IMR-90 (cell line): ENCODE measurements at regions not wholly inside any gene's neighbourhood (a gene's known extent, or its start where the extent isn't known, plus 50 kb on each side); places are given as distances from the start of the nearest gene placed in this dataset.

Source experiments
- ATAC-seq: fragments of 200-7000 bp; cut with Tn5 transposase; 2 replicates; pipeline ENCODE4 v1.9.1; 2020; ENCODE audit warnings: low read depth, mild to moderate bottlenecking, moderate library complexity
- BruUV-seq: library from RNA; stranded (reverse); fragments of 400-500 nt; replicated peaks from 2 replicates; lab custom pipeline; 2021; lab: Mats Ljungman, UMichigan
- CTCF ChIA-PET: fragments of 300-600 bp; formaldehyde crosslinking; extraction: SDS; loops from one replicate; lab custom pipeline; 2021; ENCODE audit warnings: antibody characterized with exemption; lab: Yijun Ruan, JAX
- POLR2A ChIA-PET: fragments of 300-600 bp; sonication (Branson Sonifier 250); formaldehyde crosslinking; loops from one replicate; lab custom pipeline; 2022; ENCODE audit warnings: antibody characterized with exemption; ENCODE audit not compliant: unreplicated experiment; lab: Charles Lee
- DNase-seq: peaks from one replicate; pipeline ENCODE4 v3.0.0; 2013
- H2AFZ ChIP-seq: replicated peaks from 2 replicates; pipeline ENCODE3; 2013; ENCODE audit warnings: low read length, mild to moderate bottlenecking; ENCODE audit not compliant: poor library complexity
- H2AK5ac ChIP-seq: 2 replicates; pipeline ENCODE4 v1.6.1; 2013; ENCODE audit warnings: low read depth, low read length, inconsistent platforms
- H2AK9ac ChIP-seq: replicated peaks from 2 replicates; pipeline ENCODE3; 2013; ENCODE audit warnings: mild to moderate bottlenecking, low read depth, low read length, moderate library complexity; ENCODE audit not compliant: poor library complexity
- H2BK120ac ChIP-seq: 2 replicates; pipeline ENCODE4 v1.6.1; 2013; ENCODE audit warnings: low read depth, low read length, inconsistent platforms
- H2BK15ac ChIP-seq: 3 replicates; pipeline ENCODE4 v1.6.1; 2013; ENCODE audit warnings: low read depth, low read length, inconsistent platforms
- H2BK20ac ChIP-seq: 2 replicates; pipeline ENCODE4 v1.6.1; 2013; ENCODE audit warnings: low read depth, mild to moderate bottlenecking, inconsistent platforms, low read length, moderate library complexity
- H2BK5ac ChIP-seq: 2 replicates; pipeline ENCODE4 v1.6.1; 2013; ENCODE audit warnings: mild to moderate bottlenecking, low read depth, low read length, inconsistent platforms; ENCODE audit not compliant: poor library complexity, severe bottlenecking
- H3K14ac ChIP-seq: replicated peaks from 2 replicates; pipeline ENCODE4 v1.6.1; 2013; ENCODE audit warnings: low read depth, low read length, inconsistent platforms
- H3K18ac ChIP-seq: 2 replicates; pipeline ENCODE4 v1.6.1; 2013; ENCODE audit warnings: low read depth, low read length, control low read depth
- H3K23ac ChIP-seq: 2 replicates; pipeline ENCODE4 v1.6.1; 2013; ENCODE audit warnings: low read depth, low read length, inconsistent platforms
- H3K27ac ChIP-seq: 2 replicates; pipeline ENCODE4 v1.5.1; 2013; ENCODE audit warnings: mild to moderate bottlenecking, control low read depth, low read length; ENCODE audit not compliant: insufficient read depth
- H3K27me3 ChIP-seq: 2 replicates; pipeline ENCODE4 v1.6.1; 2013; ENCODE audit warnings: low read length; ENCODE audit not compliant: control insufficient read depth, insufficient read depth
- H3K36me3 ChIP-seq: 2 replicates; pipeline ENCODE4 v1.6.1; 2013; ENCODE audit warnings: low read length, mixed read lengths; ENCODE audit not compliant: control insufficient read depth, insufficient read depth
- H3K4ac ChIP-seq: 2 replicates; pipeline ENCODE4 v1.6.1; 2013; ENCODE audit warnings: low read depth, low read length, inconsistent platforms
- H3K4me1 ChIP-seq: 2 replicates; pipeline ENCODE4 v1.6.1; 2013; ENCODE audit warnings: low read length, mixed read lengths; ENCODE audit not compliant: control insufficient read depth, insufficient read depth
- H3K4me2 ChIP-seq: 2 replicates; pipeline ENCODE4 v1.6.1; 2013; ENCODE audit warnings: low read depth, mild to moderate bottlenecking, control low read depth, low read length, moderate library complexity
- H3K4me3 ChIP-seq: 2 replicates; pipeline ENCODE4 v1.5.1; 2013; ENCODE audit warnings: low read depth, mild to moderate bottlenecking, control low read depth, low read length, moderate library complexity; ENCODE audit not compliant: insufficient read depth
- H3K56ac ChIP-seq: 2 replicates; pipeline ENCODE4 v1.6.1; 2013; ENCODE audit warnings: low read length, inconsistent platforms; ENCODE audit not compliant: insufficient read depth; ENCODE audit errors: extremely low read depth
- H3K79me1 ChIP-seq, 2 experiments: 2 replicates each; pipeline ENCODE4 v1.6.1; 2013; ENCODE audit warnings: low read length in 2 of 2, inconsistent platforms in 1 of 2, low read depth in 1 of 2
- H3K9ac ChIP-seq: 2 replicates; pipeline ENCODE4 v1.6.1; 2013; ENCODE audit warnings: low read depth, low read length, control low read depth
- H3K9me1 ChIP-seq: 2 replicates; pipeline ENCODE4 v1.6.1; 2013; ENCODE audit warnings: low read length, inconsistent platforms; ENCODE audit not compliant: insufficient read depth
- H3K9me3 ChIP-seq: 2 replicates; pipeline ENCODE4 v1.6.1; 2013; ENCODE audit warnings: low read length; ENCODE audit not compliant: control insufficient read depth, insufficient read depth
- H4K20me1 ChIP-seq: 2 replicates; pipeline ENCODE4 v1.6.1; 2013; ENCODE audit warnings: low read length, inconsistent platforms; ENCODE audit not compliant: insufficient read depth
- H4K5ac ChIP-seq: 2 replicates; pipeline ENCODE4 v1.6.1; 2013; ENCODE audit warnings: mild to moderate bottlenecking, low read depth, low read length, control low read depth
- H4K8ac ChIP-seq, 2 experiments: 2 replicates each; pipeline ENCODE4 v1.6.1; 2013; ENCODE audit warnings: low read depth in 2 of 2, low read length in 2 of 2, control low read depth in 1 of 2, inconsistent platforms in 1 of 2
- H4K91ac ChIP-seq: 2 replicates; pipeline ENCODE4 v1.6.1; 2013; ENCODE audit warnings: low read depth, low read length, inconsistent platforms; ENCODE audit not compliant: insufficient read depth
- BHLHE40 ChIP-seq: fragments of 150-350 bp; IDR thresholded peaks from 2 replicates; pipeline ENCODE4 v1.6.1; 2016; ENCODE audit warnings: mild to moderate bottlenecking, low read depth, low read length
- CEBPB ChIP-seq: IDR thresholded peaks from 2 replicates; pipeline ENCODE4 v1.6.1; 2012; ENCODE audit warnings: low read depth, low read length, improper control_type of control experiment
- CHD1 ChIP-seq: IDR thresholded peaks from 2 replicates; pipeline ENCODE4 v1.6.1; 2012; ENCODE audit warnings: low read depth, low read length, improper control_type of control experiment
- CTCF ChIP-seq: conservative IDR thresholded peaks from 2 replicates; pipeline ENCODE4 v1.5.1; 2012; ENCODE audit warnings: mild to moderate bottlenecking, low read depth, low read length, improper control_type of control experiment
- ELK1 ChIP-seq: fragments of 150-350 bp; IDR thresholded peaks from 2 replicates; pipeline ENCODE4 v1.6.1; 2016; ENCODE audit warnings: low read depth, mild to moderate bottlenecking, low read length, moderate library complexity, borderline replicate concordance
- FOS ChIP-seq: fragments of 150-350 bp; IDR thresholded peaks from 2 replicates; pipeline ENCODE4 v1.6.1; 2016; ENCODE audit warnings: low read depth, low read length
- MAFK ChIP-seq: IDR thresholded peaks from 2 replicates; pipeline ENCODE4 v1.6.1; 2012; ENCODE audit warnings: low read depth, low read length, improper control_type of control experiment
- MAZ ChIP-seq: IDR thresholded peaks from 2 replicates; pipeline ENCODE4 v1.6.1; 2012; ENCODE audit warnings: low read depth, mild to moderate bottlenecking, low read length, improper control_type of control experiment, moderate library complexity, borderline replicate concordance
- MXI1 ChIP-seq: IDR thresholded peaks from 2 replicates; pipeline ENCODE4 v1.6.1; 2012; ENCODE audit warnings: low read depth, mild to moderate bottlenecking, low read length, moderate library complexity, borderline replicate concordance
- NFE2L2 ChIP-seq: fragments of 150-350 bp; IDR thresholded peaks from 2 replicates; pipeline ENCODE4 v1.6.1; 2016; ENCODE audit warnings: low read depth, mild to moderate bottlenecking, low read length
- POLR2A ChIP-seq: IDR thresholded peaks from 2 replicates; pipeline ENCODE4 v1.6.1; 2012; ENCODE audit warnings: mild to moderate bottlenecking, low read depth, low read length
- RAD21 ChIP-seq: IDR thresholded peaks from 2 replicates; pipeline ENCODE4 v1.6.1; 2012; ENCODE audit warnings: low read length, improper control_type of control experiment
- RCOR1 ChIP-seq: IDR thresholded peaks from 2 replicates; pipeline ENCODE4 v1.6.1; 2012; ENCODE audit warnings: mild to moderate bottlenecking, low read length, improper control_type of control experiment; ENCODE audit not compliant: insufficient replicate concordance
- RFX5 ChIP-seq: IDR thresholded peaks from 2 replicates; pipeline ENCODE4 v1.8.0; 2012; ENCODE audit warnings: low read depth, mild to moderate bottlenecking, low read length, moderate library complexity
- SMC3 ChIP-seq: fragments of 150-350 bp; IDR thresholded peaks from 2 replicates; pipeline ENCODE4 v1.6.1; 2016; ENCODE audit warnings: low read depth, mild to moderate bottlenecking, antibody characterized with exemption, low read length, moderate library complexity
- USF2 ChIP-seq: fragments of 150-350 bp; IDR thresholded peaks from 2 replicates; pipeline ENCODE4 v1.6.1; 2017; ENCODE audit warnings: mild to moderate bottlenecking, antibody characterized with exemption, low read length, low read depth
- dilution Hi-C: fragments of 300-500 bp; cut with HindIII; formaldehyde crosslinking; loops from one replicate; pipeline ENCODE4 v1.14.3; 2018; ENCODE audit warnings: low sequenced_read_pairs; ENCODE audit not compliant: unreplicated experiment
- in situ Hi-C: fragments of 300-500 bp; cut with MboI; formaldehyde crosslinking; loops from 3 replicates; pipeline ENCODE4 v1.14.3; 2019; ENCODE audit warnings: low sequenced_read_pairs, inconsistent platforms, mixed read lengths
- intact Hi-C: fragments of 100-400 bp; cut with micrococcal nuclease; formaldehyde crosslinking; loops from 2 replicates; pipeline ENCODE4 v1.10.0; 2022

GRCh38 chrX:35442421-35442820, 355.7 kb upstream of the MAGEB16 start:
- H3K4me2 ChIP-seq, result no peak overlapping the region
- H2BK5ac ChIP-seq, result no peak overlapping the region
- no peaks in the 10 kb centered on the region for H3K79me1 ChIP-seq
- no peak overlapping the region for H3K9ac ChIP-seq
- no peaks in the 10 kb centered on the region for H4K20me1 ChIP-seq
- H3K18ac ChIP-seq, result no peak overlapping the region
- no peak overlapping the region for H4K5ac ChIP-seq
- no TSS peak for BruUV-seq
- no peaks in the 10 kb centered on the region for H3K9me1 ChIP-seq
- dilution Hi-C loops (no loop called here), in situ Hi-C loops (no loop called here), intact Hi-C loops (no loop called here)
- no peak for DNase-seq
- H3K27ac ChIP-seq, result no peak overlapping the region
- H2BK15ac ChIP-seq, result no peak overlapping the region
- no peak overlapping the region for H4K91ac ChIP-seq
- POLR2A ChIA-PET, result no interaction called here
- H3K14ac ChIP-seq, result no peak overlapping the region
- H3K23ac ChIP-seq, result no peak overlapping the region
- no peak overlapping the region for H2BK120ac ChIP-seq
- no peaks in the 10 kb centered on the region for H3K27me3 ChIP-seq
- H3K4me1 ChIP-seq, result no peaks in the 10 kb centered on the region
- H3K4ac ChIP-seq, result no peak overlapping the region
- H2AFZ ChIP-seq, result no peak overlapping the region
- no peak for ATAC-seq
- no peak overlapping the region for H2BK20ac ChIP-seq
- no peak overlapping the region for H3K4me3 ChIP-seq
- H2AK5ac ChIP-seq, result no peak overlapping the region
- H2AK9ac ChIP-seq, result no peak overlapping the region
- H4K8ac ChIP-seq, result no peak overlapping the region
- no peaks in the 10 kb centered on the region for H3K36me3 ChIP-seq
- H3K56ac ChIP-seq, result no peak overlapping the region
- CTCF ChIA-PET, result no interaction called here
- no peaks in the 10 kb centered on the region for H3K9me3 ChIP-seq
- TF ChIP-seq CTCF (no peak), SMC3 (no peak), MAZ (no peak), POLR2A (no peak), FOS (no peak), NFE2L2 (no peak), MAFK (no peak), RFX5 (no peak), CHD1 (no peak), BHLHE40 (no peak), USF2 (no peak), ELK1 (no peak), CEBPB (no peak), MXI1 (no peak), RCOR1 (no peak), RAD21 (no peak)
